Activated CD8-positive, alpha-beta memory T cell treated with anti-CD3 and anti-CD28 coated beads, Interleukin-2, amount 50 U/mL, for 24 hours (primary cell): ENCODE measurements at regions not wholly inside any gene's neighbourhood (a gene's known extent, or its start where the extent isn't known, plus 50 kb on each side); places are given as distances from the start of the nearest gene placed in this dataset.
"Not testable (repeated sequence)": the region's sequence is repeated elsewhere in the genome, so short reads cannot be mapped to it uniquely, and the experiment has no call there.

Source experiments
- DNase-seq: peaks from one replicate; pipeline ENCODE4 v3.0.0-alpha.2; 2020; ENCODE audit errors: extremely low read depth

DNA sequence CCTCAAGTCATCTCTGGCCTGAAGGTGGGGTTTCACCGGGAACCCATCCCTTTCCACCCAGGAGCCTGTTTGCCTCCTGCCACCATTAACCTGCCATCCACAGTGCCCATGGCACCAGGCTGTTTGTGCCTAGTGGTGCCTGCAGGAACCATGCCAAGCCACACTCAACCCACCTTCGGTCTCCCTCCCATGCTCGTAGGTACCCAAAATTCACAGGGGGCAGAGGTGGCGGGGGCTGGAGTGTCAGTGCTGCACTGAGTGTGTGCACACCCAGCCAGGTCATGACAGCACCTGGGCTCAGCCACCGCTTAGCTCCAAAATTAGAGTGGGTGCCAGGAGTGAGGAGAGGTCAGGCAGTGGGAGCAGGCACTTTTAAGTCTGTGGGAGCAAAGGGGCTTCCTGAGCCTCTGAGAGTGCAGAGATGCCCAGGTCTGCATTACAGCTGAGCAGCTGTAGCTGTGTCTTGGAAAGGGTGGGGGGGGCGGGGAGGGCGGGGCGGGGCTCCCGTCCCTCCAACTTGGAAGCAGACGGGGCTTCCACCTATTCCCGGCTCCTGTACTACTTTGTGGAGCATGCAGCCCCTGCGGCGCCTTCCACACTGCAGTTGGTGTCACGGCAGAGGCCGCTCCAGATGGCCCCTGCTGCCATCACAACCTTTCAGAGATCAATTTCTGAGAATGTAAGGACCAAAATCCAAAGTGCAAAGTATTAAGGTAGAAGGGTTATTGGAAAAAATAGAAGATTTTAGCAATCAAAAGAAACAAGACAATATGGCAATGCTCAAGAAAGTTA, 2396.8 kb upstream of the C9orf72 start:
- no peak for DNase-seq

- no peak for DNase-seq
Measured at GRCh38 chr9:29974197-29974596, 2400.9 kb upstream of the C9orf72 start.

DNA sequence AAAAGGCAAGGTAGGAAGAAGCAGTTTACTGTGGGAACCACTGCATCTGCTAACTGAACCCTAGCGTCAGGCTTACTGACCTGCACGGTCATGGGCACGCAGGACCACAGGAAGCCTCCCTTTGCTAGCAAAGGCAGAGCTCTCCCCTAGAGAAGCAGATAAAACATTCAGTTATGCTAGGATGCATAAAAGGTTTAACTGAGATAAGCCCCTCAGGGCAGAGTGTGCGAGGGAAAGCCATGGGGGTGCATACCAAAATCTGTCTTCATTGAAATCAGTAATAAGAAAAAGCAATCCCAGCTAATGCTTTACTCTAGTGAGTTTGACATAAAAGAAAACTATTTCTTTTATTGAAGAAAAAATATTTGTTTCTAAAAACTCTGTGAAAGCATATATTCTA, 2403.7 kb upstream of the C9orf72 start:
- DNase-seq, result no peak

DNA sequence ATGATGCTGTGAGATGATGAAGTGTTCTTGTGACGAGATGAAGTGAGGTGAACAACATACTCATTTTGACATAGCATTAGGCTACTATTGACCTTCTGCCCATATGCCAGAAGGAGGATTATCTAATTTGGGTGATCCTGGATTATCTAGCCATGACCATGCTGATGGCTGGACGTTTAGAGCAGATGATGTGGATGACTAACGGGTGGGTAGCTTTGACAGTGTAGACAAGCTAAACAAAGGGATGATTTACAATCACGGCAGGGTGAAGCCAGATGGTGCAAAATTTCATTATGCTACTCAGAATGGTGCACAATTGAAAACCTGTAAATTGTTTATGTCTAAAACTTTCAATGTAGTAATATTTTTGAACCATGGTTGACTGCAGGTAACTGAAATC, 2403.4 kb upstream of the ACO1 start:
- DNase-seq, result no peak

DNA sequence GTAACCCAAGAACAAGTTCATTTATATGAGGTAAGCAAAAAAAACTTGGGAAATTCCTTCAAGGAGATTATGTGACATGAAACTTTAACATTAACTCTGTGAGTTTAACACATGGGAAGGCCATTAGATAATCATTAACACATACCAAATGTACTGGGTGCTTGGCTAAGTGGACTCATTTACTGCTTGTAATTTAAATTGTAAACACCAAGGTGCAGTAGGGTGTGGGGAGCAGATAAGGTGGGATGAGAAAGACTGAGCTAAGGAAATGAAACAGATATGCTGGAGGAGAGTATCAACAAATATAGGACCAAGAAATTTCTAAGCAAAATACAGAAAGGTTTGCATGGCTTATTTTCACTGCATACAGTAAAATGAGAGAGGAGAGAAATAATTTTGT, 2384.8 kb upstream of the ACO1 start:
- DNase-seq, result no peak

GRCh38 chr9:30010691-30011090, 2373.8 kb upstream of the ACO1 start:
- DNase-seq, result no peak

GRCh38 chr9:30012622-30013021, 2371.8 kb upstream of the ACO1 start:
- no peak for DNase-seq

GRCh38 chr9:30015073-30015472, 2369.4 kb upstream of the ACO1 start:
- DNase-seq, result no peak

DNA sequence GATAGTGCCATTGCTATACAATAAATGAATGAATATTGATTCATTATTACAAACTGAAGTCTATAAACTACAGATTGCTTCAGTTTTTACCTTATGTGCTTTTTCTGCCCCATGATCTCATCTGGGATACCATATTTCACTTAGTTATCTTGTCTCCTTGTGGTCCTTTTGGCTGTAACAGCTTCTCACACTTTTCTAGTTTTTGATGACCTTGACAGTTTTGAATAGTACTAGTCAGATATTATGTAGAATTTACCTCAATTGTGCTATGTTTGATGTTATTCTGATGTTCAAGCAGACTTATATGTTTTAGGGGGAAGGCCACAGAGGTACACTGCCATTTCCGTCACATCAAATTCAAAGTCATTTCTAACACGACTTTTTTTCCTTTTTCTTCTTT, 2364.3 kb upstream of the ACO1 start:
- no peak for DNase-seq

GRCh38 chr9:30035761-30036160, 2348.7 kb upstream of the ACO1 start:
- DNase-seq, result no peak

- DNase-seq, result no peak
Measured at GRCh38 chr9:30036558-30036957, 2347.9 kb upstream of the ACO1 start.

DNA sequence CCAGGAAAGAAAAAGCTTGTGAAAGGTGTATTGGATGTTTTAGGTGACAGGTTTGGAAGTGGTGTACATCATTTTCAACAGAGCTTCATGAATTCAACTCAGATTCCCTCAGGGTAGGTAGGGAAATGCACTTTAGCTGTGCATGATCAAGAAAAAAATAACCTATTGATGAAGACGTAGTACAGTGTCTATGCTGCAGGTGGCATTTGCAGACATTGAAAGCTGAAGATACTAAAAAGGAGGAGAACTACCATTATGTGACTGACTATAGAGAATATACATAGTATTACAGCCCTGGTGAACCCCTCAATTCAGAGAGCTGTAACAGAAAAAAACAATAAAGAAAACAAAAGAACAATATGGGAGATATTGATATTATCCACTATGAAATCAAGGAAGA, 2344.7 kb upstream of the ACO1 start:
- no peak for DNase-seq

DNA sequence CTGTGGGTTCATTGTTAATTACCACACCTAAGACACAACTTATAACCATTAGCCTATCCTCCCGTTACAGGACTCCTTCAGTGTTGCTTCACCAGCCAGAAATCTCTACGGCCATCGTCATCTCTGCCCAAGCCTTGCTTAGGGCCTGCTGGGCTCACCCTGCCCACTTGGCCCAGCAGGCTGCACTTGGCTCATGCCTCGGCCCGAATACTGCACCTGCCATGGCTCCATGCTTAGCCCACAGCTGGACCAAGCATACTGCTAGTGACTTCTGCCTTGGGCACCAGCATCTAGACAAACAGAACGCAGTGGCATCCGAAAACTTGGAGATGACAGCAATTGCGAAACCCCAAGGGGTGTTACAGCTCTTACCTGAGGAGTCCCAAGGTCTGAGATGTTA, 2336.0 kb upstream of the ACO1 start:
- no peak for DNase-seq

DNA sequence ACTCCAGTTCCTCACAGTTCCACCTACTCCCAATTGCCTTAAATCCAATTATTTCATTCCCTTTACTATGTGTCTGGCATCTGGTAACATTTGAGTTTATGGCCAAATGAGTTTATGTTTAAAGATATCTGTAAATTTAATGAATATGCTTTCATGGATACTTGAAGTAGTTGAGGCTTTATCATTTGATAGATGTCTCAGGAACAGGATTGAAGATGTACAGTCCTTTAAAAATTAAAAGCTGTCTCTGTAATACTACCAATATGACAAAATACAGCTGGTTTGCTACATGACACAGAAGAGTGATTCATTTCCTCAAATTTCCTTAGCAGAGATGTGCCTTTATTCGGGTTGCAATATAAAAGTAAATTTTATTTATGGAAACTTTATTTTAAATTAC, 2326.0 kb upstream of the ACO1 start:
- no peak for DNase-seq

DNA sequence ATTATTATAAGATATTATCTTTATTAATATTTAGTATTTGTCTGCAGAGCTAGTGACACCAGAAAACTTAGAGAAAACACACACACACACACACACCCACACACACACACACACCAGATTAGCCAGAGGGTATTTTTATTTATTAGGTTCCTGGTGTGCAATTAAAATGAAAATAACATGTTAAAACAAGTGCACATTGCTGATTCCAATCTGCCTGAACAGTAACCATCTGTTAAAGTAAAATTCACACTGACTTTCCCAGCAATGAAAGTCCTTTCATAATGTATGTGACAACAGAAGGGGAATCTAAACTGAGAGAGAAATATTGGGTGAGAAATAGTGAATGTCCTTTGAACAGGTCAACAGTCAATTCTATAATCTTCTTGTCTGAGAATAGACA, 2323.5 kb upstream of the ACO1 start:
- DNase-seq, result no peak

GRCh38 chr9:30065888-30066287, 2318.6 kb upstream of the ACO1 start:
- DNase-seq, result no peak

DNA sequence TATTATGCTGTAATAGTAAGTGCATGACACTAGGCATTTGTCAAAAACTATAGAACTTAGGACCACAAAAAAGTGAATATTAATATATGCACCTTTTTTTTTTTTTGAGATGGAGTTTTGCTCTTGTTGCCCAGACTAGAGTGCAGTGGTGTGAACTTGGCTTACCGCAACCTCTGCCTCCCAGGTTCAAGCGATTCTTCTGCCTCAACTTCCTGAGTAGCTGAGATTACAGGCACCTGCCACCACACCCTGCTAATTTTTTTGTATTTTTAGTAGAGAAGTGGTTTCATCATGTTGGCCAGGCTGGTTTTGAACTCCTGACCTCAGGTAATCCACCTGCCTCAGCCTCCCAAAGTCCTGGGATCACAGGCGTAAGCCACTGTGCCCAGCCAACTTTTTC, 2315.2 kb upstream of the ACO1 start:
- DNase-seq, result not testable (repeated sequence)

GRCh38 chr9:30075022-30075421, 2309.4 kb upstream of the ACO1 start:
- DNase-seq, result no peak

DNA sequence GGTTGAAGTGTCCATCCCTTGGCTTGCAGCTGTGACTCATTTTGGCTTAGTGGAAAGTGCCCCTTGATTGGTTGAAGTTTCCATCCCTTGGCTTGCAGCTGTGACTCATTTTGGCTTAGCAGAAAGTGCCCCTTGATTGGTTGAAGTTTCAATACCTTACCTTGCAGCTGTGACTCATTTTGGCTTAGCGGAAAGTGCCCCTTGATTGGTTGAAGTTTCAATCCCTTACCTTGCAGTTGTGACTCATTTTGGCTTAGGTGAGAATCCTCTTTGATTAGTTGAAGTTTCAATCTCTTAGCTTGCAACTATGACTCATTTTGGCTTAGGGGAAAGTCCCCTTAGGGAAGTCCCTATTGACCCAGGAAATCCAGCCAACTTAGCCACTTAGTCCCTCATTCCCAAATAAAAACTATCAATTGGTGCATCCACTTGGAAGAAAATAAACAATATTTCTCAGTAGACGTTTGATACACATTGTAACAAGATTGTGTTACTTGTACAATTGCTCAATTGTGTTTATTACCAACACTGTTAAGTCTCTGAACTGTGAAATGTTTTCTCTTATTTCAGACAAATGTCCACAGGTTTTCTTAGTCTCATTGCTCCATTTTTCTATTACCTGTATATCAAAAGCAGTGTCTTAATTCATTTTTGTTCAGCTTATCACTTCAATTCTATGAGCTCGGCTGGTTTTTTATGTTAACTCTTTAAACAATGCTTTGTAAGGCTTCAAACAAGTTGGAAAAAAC, 2308.8 kb upstream of the ACO1 start:
- peak; percentile 4 for DNase-seq

DNA sequence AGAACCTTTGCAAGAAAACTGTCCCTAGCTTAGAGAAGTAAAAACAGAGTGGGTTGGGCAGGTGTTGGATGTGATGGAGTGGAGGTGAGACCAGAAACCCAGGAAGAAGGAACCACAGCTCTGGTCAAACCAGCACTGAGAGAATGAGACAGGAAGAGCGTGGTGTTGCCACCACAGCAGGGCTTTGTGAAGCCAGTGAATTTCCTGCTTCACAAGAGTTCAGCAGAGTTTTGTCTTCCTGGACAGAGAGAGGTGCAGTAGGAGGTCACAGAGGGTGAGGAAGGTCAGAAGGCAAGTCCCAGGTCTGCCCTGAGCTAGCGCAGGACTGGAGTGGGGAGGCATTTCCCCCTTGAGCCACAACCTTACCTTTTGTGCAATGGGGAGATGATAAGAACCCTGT, 2306.2 kb upstream of the ACO1 start:
- no peak for DNase-seq

DNA sequence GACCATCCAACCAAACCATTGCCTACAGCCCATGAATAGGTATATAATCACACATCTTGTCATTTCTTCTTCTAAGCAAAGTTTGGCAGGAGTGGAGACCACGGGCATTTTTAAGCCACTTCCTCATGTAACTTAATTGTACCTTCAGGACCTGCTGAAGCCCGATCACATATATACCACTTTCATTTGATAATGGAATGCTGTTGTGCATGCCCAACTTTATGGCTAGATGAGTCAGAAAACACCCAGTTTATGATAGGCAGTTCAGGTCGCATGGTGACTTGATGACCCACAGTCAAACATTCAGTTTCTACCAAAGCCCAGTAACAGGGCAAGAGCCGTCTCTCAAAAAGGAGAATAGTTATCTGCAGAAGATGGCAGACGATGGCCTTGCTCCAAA, 2295.0 kb upstream of the ACO1 start:
- DNase-seq, result no peak

DNA sequence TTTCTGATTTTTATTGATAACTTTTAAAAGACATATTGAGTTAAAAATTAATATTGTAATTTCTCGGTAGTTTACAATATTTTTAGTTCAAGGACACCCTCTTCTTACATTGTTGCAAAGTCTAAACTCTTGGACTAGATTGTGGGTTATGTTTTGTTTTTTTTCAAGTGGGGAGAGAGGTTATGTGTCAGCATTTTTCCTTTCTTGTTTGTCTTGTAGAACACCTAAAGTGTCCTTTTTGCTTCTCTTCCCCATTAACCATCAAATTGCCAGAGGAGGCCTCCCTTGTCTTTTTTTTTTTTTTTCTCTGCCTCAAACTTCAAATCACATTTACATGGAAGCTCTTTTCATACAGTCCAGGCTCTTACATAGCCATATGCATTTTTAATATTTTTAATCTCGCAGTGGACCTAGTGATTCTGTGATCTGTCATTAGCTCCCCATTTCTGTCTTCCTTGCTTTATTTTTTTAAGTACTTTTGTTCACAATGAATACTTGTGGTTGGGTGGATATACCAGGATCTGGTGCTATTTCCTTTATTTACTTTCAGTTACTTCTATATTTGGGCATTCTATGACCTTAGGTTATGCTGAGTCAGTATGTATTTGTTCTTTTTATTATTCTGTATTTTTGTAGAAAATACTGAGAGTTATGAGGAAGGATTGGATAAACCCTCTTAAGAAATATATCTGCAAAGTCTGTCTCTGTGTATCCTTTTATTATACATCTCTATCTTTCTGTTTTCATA, 2280.6 kb upstream of the ACO1 start:
- DNase-seq, result no peak

GRCh38 chr9:30107134-30107533, 2277.3 kb upstream of the ACO1 start:
- not testable (repeated sequence) for DNase-seq
